ENCODE measurements at regions not wholly inside any gene's neighbourhood (a gene's known extent, or its start where the extent isn't known, plus 50 kb on each side); places are given as distances from the start of the nearest gene placed in this dataset.

DNA sequence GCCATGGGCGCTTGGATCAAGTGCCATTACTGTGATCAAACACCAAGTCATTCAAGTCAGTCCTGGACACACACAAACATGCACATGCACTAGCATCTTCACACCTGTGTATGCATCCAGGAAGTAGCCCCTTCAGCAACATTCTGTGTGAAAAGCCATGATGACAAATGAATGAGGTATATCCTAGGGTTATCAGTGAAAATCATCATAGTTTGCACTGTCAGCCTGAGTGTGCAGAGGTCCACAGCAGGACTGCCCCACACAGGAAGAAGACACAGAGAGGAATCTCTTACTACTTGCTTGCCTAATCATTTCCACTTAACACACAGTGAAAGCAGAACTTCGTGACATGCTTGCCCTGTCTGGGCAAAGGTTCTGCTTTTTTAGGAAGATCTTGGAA lies 184.0 kb upstream of the ADO start:
- TF ChIP-seq, protein P1, sequence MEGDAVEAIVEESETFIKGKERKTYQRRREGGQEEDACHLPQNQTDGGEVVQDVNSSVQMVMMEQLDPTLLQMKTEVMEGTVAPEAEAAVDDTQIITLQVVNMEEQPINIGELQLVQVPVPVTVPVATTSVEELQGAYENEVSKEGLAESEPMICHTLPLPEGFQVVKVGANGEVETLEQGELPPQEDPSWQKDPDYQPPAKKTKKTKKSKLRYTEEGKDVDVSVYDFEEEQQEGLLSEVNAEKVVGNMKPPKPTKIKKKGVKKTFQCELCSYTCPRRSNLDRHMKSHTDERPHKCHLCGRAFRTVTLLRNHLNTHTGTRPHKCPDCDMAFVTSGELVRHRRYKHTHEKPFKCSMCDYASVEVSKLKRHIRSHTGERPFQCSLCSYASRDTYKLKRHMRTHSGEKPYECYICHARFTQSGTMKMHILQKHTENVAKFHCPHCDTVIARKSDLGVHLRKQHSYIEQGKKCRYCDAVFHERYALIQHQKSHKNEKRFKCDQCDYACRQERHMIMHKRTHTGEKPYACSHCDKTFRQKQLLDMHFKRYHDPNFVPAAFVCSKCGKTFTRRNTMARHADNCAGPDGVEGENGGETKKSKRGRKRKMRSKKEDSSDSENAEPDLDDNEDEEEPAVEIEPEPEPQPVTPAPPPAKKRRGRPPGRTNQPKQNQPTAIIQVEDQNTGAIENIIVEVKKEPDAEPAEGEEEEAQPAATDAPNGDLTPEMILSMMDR (IDR thresholded peaks at IDR 0.05; ENCODE audit: control extremely low read depth, extremely low read depth): no peak
- peaks cover 0 to 1% (median 0%) of the 10 kb centered on the region in 4 donors for H3K9me3 ChIP-seq (ENCODE audit: control insufficient read depth in 4 of 4, insufficient read depth in 3 of 4, low read length in 3 of 4)
- 62 to 75% methylated on average over 2 of the region's 2 CpGs for WGBS, 2 donors
- no peak overlapping the region for H3K9ac ChIP-seq (ENCODE audit: insufficient read depth in 1 of 2, low read length in 2 of 2)
- H3K4me3 ChIP-seq: no peak overlapping the region
- ATAC-seq (ENCODE audit: insufficient read depth, low FRiP score): peak; percentile 61
- H3K27me3 ChIP-seq (ENCODE audit: control insufficient read depth in 3 of 3, insufficient read depth in 3 of 3, low read length in 2 of 3): no peaks in the 10 kb centered on the region
- peak overlapping the region in 1 of 2 donors; percentile 83 for H3K27ac ChIP-seq (ENCODE audit: low read depth in 1 of 2, low read length in 1 of 2)
- no peaks in the 10 kb centered on the region for H3K36me3 ChIP-seq (ENCODE audit: control insufficient read depth in 4 of 4, insufficient read depth in 4 of 4, low read length in 4 of 4)
- peaks cover 0 to 8% (median 4%) of the 10 kb centered on the region in 5 donors for H3K4me1 ChIP-seq (ENCODE audit: control insufficient read depth in 5 of 5, insufficient read depth in 5 of 5, low read length in 5 of 5)
- no peak for DNase-seq

DNA sequence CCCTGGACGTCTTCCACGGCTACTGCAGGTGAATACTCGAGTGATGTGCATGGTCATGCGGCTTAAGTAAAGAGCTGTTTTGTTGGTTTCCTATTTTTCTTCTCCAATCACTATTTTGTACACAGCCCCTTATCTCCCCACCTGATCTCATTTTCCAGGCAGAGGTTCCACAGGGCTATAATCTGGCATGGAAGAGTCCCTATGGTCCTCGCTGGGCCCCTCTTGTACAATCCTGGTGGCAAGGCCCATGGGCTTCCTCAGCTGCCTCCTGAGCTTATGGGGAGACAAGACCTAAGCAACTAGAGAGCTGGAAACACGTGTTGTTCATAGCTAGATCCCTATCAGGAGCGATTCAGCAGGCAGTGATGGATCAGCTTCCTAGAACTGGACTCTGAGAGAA lies 181.3 kb upstream of the ADO start:
- DNase-seq: no peak
- no peak overlapping the region for H3K4me3 ChIP-seq
- WGBS, 2 donors: 86 to 90% methylated on average over 7 of the region's 7 CpGs
- H3K36me3 ChIP-seq (ENCODE audit: control insufficient read depth in 4 of 4, insufficient read depth in 4 of 4, low read length in 4 of 4): no peaks in the 10 kb centered on the region
- TF ChIP-seq, protein P1 (IDR thresholded peaks at IDR 0.05; ENCODE audit: control extremely low read depth, extremely low read depth): no peak
- peaks cover 0 to 1% (median 0%) of the 10 kb centered on the region in 4 donors for H3K9me3 ChIP-seq (ENCODE audit: control insufficient read depth in 4 of 4, insufficient read depth in 3 of 4, low read length in 3 of 4)
- no peak overlapping the region for H3K27ac ChIP-seq (ENCODE audit: low read depth in 1 of 2, low read length in 1 of 2)
- H3K9ac ChIP-seq (ENCODE audit: insufficient read depth in 1 of 2, low read length in 2 of 2): no peak overlapping the region
- peaks cover 0 to 19% (median 2%) of the 10 kb centered on the region in 5 donors for H3K4me1 ChIP-seq (ENCODE audit: control insufficient read depth in 5 of 5, insufficient read depth in 5 of 5, low read length in 5 of 5)
- H3K27me3 ChIP-seq (ENCODE audit: control insufficient read depth in 3 of 3, insufficient read depth in 3 of 3, low read length in 2 of 3): no peaks in the 10 kb centered on the region
- ATAC-seq (ENCODE audit: insufficient read depth, low FRiP score): no peak

DNA sequence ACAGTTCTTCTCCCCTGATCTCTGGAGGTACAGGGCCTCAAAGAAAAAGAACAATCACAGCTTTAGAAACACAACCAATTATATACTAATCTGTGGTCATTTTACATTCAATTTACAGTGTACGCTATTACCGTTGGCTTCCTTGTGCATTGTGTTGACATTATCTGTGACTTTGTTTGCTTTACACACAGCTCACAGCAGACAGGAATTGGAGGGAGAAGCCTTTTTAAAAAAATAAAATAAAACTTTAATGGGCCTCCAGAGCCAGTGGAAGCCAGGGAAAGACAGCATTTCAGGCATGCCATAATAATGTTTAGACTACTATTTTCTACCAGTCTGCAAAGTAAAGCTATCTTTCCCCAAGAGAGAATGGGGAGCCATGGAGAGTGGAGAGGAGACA lies 179.0 kb upstream of the ADO start:
- WGBS, 2 donors: 61 to 68% methylated on average over 2 of the region's 2 CpGs
- ATAC-seq (ENCODE audit: insufficient read depth, low FRiP score): no peak
- Histone ChIP-seq H3K4me1 (ENCODE audit: control insufficient read depth in 5 of 5, insufficient read depth in 5 of 5, low read length in 5 of 5) (peaks cover 0 to 19% (median 0%) of the 10 kb centered on the region in 5 donors), H3K27me3 (ENCODE audit: control insufficient read depth in 3 of 3, insufficient read depth in 3 of 3, low read length in 2 of 3) (no peaks in the 10 kb centered on the region), H3K36me3 (ENCODE audit: control insufficient read depth in 4 of 4, insufficient read depth in 4 of 4, low read length in 4 of 4) (no peaks in the 10 kb centered on the region), H3K9me3 (ENCODE audit: control insufficient read depth in 4 of 4, insufficient read depth in 3 of 4, low read length in 3 of 4) (no peaks in the 10 kb centered on the region), H3K4me3 (no peak overlapping the region), H3K27ac (ENCODE audit: low read depth in 1 of 2, low read length in 1 of 2) (no peak overlapping the region), H3K9ac (ENCODE audit: insufficient read depth in 1 of 2, low read length in 2 of 2) (no peak overlapping the region)
- TF ChIP-seq, protein P1 (IDR thresholded peaks at IDR 0.05; ENCODE audit: control extremely low read depth, extremely low read depth): no peak
- DNase-seq: peak in 2 of 3 donors; percentile 40 to 57

DNA sequence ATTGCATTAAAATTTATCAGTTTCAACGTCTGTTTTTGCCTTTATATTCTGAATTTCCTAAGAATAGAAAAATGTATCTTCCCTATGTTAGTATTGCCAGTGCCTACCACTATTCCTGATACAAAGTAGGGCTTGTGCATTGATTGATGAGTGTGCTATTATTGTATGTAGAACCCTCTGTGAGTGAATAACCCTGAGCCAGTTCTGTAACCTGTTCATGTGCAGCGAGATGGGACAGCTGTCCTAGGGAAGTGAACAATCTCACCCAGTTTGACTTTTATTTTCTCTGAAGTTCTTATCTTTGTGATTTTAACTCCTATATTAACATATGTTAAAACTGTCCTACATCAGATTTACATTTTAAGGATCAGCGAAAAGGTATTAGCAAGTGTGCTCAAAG lies 178.4 kb upstream of the ADO start:
- no peaks in the 10 kb centered on the region for H3K36me3 ChIP-seq (ENCODE audit: control insufficient read depth in 4 of 4, insufficient read depth in 4 of 4, low read length in 4 of 4)
- no peaks in the 10 kb centered on the region for H3K9me3 ChIP-seq (ENCODE audit: control insufficient read depth in 4 of 4, insufficient read depth in 3 of 4, low read length in 3 of 4)
- no peaks in the 10 kb centered on the region for H3K27me3 ChIP-seq (ENCODE audit: control insufficient read depth in 3 of 3, insufficient read depth in 3 of 3, low read length in 2 of 3)
- peaks cover 0 to 19% (median 0%) of the 10 kb centered on the region in 5 donors for H3K4me1 ChIP-seq (ENCODE audit: control insufficient read depth in 5 of 5, insufficient read depth in 5 of 5, low read length in 5 of 5)
- TF ChIP-seq, protein P1 (IDR thresholded peaks at IDR 0.05; ENCODE audit: control extremely low read depth, extremely low read depth): no peak
- H3K4me3 ChIP-seq: no peak overlapping the region
- DNase-seq (no peak), ATAC-seq (ENCODE audit: insufficient read depth, low FRiP score) (no peak)
- WGBS, 2 donors: 75 to 76% methylated on average over 3 of the region's 3 CpGs
- H3K9ac ChIP-seq (ENCODE audit: insufficient read depth in 1 of 2, low read length in 2 of 2): no peak overlapping the region
- no peak overlapping the region for H3K27ac ChIP-seq (ENCODE audit: low read depth in 1 of 2, low read length in 1 of 2)
